RKO (cell line): ENCODE measurements at regions not wholly inside any gene's neighbourhood (a gene's known extent, or its start where the extent isn't known, plus 50 kb on each side); places are given as distances from the start of the nearest gene placed in this dataset.
"Not testable (repeated sequence)": the region's sequence is repeated elsewhere in the genome, so short reads cannot be mapped to it uniquely, and the experiment has no call there.

ENCODE experiments used
- DNase-seq: peaks from one replicate; pipeline ENCODE4 v3.0.0-alpha.2; 2016; ENCODE audit warnings: low spot score

DNA sequence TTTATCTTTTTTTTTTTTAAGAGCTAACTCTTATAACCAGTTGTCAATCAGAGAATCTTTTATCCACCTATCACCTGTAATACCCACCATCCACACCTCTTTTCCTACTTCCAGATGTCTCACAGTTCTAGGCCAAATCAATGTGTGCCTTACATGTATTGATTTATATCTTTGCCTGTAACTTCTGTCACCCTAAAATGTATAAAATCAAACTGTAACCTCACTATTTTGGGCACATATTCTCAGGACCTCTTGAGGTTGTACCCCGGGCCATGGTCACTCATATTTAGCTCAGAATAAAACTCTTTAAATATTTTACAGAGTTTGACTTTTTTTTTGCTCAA is 404.7 kb upstream of the RORB start:
- no peak for DNase-seq

DNA sequence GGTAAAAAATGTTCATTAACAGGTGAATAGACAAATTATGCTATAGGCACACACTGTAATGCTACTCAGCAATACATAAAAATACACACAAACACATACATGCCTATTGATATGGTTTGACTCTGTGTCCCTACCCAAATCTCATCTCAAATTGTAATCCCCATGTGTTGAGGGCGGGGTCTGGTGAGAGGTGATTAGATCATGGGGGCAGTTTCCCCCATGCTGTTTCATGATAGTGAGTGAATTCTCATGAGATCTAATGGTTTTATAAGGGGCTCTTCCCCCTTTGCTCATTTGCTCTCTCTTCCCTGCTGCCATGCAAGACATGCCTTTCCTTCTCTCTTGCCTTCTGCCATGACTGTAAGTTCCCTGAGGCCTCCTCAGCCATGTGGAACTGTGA is 403.1 kb upstream of the RORB start:
- not testable (repeated sequence) for DNase-seq

DNA sequence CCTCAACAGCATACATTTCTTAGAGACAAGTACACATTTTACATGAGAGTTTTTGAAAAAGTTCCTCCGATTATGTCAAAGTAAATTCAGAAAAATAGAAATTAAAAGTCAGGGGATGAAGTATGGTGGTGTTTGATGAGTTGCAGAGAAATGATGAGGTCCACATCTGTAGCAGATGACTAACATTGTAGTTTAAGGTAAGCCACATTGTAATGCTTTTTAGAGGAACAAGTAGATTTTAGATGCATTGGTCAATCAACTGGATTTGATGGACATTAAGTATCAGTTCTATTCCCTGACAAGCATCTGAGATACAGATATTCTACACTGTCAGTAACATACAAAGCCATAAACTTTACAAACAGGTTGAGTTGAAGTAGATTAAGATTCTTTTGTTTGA is 402.4 kb upstream of the RORB start:
- DNase-seq = no peak

DNA sequence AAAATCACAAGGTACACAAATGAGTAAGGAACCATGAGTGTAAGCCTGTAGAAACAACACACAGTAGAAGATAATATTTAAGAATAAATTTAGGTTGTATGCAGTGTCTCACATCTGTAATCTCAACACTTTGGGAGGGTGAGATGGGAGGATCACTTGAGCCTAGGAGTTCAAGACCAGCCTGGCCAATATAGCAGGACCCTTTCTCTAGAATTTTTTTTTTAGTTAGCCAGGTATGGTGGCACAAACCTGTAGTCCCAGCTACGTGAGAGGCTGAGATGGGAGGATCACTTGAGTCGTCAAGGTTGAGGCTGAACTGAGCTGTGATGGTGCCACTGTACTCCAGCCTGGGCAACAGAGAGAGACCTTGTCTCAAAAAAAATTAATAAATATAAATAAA is 401.2 kb upstream of the RORB start:
- DNase-seq = no peak

DNA sequence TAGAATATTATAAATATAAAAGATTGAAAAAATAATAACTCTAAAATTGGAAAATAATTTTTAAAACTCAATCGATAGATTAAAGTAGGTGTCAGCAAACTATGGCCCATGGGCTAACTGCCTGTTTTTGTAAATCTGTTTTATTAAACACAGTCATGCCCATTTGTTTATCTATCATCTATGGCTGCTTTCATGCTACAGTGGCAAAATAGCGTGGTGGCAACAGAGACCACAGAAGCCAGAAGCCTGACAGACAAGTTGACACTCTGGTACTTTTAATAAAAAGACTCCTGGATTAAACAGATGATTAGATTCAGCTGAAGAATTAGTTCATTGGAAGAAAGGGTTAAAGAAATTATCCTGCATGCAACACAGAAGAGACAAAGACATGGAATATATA is 400.7 kb upstream of the RORB start:
- no peak for DNase-seq

DNA sequence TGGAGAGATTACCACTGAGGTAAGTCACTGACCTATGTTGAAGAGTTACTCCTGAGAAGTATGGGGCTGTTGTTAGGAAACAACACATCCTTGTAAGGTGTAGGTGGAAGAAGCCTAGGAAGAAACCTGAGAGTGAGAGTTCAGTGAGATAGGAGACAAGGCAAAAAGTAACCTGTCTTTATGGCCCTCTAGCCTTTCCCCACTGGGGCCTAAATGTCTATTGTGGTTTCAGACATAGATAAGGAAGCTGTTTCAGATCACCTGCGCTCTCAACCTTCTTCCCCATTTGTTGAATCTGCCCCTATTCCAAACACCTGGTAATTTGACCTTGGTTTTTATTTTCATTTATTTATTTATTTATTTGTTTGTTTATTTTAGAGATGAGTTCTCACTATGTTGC is 397.1 kb upstream of the RORB start:
- DNase-seq = no peak

DNA sequence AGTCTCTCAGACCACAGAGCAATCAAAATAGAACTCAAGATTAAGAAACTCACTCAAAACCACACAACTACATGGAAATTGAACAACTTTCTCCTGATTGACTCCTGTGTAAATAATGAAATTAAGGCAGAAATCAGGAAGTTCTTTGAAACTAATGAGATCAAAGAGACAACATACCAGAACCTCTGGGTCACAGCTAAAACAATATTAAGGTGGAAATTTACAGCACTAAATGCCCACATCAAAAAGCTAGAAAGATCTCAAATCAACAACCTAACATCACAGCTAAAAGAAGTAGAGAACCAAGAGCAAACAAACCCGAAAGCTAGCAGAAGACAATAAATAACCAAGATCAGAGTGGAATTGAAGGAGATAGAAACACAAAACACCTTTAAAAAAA is 395.0 kb upstream of the RORB start:
- DNase-seq = not testable (repeated sequence)

DNA sequence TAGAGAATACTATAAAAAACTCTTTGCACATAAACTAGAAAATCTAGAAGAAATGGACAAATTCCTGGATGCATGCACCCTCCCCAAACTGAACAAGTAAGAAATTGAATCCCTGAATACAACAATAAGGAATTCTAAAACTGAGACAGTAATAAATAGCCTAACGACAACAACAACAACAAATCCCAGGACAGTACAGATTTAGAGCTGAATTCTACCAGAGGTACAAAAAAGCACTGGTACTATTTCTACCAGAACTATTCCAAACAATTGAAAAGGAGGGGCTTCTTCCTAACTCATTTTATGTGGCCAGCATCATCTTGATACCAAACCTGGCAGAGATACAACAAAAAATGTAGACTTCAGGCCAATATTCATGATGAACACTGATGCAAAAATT is 394.4 kb upstream of the RORB start:
- no peak for DNase-seq

DNA sequence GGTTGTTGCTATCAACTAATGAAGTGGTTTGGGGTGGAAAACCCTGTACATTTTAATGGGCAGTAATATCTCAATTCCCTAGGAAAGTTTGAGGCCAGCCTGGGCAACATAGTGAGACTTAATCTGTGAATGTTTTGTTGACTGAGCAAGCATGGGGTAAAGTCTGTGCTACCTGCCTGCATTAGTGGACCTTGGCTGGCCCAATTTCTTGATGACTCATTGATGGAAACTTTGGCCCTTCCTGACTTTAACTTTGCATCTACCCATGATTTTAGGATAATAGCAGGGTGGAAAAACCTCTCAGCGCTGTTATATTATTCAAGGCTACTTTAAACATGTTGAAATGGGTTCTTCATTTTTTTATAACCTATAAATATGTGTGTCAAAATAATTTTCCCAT is 389.4 kb upstream of the RORB start:
- no peak for DNase-seq

DNA sequence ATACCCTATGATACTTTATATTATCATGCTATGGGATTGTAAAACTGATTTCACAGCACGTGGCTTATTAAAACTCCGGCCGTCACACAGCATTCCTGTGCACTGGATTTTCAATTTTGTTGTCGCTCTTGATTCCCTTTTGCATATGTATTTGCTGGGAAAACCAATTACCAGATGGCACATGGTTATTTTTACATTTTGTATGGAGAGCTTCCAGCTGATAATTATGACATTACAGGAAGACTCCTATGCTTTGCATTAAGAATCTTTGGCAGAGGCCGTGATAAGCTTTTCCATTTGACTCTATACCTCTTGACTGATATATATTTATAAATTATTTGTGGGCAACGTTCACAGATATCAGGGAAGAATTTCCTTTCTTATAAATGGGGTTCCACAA is 381.2 kb upstream of the RORB start:
- DNase-seq = no peak

DNA sequence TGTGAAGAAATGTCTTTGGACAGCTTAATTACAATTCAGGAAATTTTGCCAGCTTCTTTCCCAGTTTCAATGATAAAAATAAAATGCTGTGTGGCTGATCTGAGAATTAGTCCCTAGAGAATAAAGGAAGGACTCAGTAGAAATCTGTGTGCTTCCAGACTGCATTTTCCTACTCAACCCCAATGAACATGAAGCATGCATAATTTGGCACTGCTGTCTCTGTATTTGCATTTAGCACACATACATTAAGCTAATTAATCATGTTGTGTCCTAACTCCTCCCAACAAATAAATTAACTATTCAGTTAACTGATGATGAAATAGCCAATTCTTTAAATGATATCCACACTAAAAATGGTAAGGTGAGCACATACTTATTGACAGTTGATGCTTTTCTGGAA is 380.0 kb upstream of the RORB start:
- no peak for DNase-seq

DNA sequence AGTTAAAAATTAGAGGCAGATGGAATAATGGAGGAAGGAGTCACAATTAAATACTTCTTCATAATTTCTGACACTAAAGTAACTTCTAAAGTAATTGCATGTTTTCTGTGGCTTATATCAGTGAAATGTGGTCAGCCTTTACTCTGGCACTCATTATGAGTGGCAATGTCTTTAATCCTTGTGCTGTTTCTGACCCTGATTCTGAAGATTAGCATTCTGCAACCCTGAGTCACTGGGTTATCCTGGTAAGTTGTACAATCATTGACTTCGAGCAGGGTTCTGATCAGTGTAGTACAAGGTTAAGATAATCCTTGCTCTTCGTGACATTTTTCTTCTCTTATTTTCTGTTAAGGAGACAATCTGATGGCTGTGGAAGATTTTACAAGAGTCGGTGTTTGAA is 379.4 kb upstream of the RORB start:
- no peak for DNase-seq

DNA sequence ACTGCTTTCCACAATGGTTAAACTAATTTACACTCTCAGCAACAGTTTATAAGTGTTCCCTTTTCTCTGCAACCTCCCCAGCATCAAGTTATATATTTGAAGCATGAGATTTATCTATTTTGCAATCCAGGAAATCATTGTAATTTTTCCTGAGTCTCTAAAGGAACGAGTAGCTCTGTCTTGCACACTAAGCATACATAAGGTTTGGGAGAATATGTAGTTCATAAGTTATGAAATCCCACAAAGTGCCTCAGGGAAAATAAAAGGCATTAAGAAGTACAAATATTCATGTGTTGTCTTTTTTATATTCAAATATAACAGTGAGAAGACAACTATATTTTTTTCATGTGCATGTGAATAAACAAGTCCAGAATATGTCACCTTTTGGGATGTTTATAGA is 377.1 kb upstream of the RORB start:
- no peak for DNase-seq

DNA sequence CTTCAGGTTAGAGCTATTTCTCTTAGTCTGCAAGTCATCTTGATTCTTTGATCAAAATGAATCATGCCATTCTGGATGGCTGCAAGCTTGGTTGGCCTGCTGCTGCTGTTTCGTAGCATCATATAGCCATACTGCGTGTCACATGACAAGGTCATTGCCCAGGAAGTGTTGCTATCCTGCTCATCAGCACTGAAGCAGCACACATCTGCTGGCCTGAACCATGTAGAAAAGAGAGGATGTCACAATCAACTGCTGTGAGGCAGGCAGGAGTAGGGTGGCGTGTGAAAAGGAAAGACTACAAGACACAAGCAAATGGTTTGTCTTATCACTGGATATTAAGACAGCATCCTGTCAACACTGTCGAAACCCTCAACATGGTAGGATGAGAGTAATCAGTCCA is 376.7 kb upstream of the RORB start:
- DNase-seq = no peak

DNA sequence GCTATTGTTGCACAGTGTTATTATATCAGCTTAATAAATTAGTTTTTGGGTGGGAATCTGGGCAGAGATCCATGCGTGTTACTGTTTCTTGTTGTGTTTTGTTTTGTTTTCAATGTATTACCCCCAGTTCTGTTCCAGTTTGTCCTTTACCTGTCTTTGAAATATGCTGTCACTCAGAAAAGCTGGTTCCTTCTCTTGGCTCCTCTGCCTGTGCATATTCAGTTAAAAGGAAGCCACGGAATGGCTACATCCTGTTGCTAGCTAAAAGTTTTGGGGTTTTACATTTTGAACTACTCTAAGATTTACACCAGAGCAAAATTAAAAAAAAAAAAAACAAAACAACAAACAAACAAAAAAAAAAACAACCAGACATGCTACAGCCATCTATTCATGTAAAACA is 374.9 kb upstream of the RORB start:
- DNase-seq = no peak

DNA sequence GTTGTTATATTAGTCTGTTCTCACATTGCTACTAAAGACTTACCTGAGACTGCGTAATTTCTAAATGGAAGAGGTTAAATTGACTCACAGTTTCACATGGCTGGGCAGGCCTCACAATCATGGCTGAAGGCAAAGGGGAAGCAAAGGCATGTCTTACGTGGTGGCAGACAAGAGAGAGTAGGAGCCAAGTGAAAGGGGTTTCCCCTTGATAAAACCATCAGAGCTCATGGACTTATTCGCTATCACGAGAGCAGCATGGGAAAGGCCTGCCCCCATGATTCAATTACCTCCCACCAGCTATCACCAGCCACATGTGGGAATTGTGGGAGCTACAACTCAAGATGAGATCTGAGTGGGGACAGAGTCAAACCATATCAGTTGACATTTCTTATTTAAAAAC is 374.5 kb upstream of the RORB start:
- no peak for DNase-seq

DNA sequence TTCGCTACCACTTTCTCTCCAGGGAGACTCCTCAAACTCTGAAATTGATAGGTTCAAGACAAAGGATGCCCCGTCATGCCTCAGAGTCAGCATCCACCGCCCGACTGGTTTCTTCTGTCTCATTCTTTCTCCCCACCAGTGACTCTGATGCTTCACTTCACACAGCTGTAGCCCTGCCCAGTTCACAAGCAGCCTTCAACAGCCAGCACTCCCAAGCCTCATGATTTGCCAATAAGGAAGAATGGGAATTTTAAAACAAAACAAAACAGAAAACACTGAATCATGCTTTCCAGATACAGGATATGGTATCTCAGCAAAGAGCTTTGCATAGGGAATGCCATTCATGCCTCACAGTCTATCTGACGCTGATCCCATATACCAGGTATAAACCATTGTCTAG is 371.2 kb upstream of the RORB start:
- DNase-seq = no peak

DNA sequence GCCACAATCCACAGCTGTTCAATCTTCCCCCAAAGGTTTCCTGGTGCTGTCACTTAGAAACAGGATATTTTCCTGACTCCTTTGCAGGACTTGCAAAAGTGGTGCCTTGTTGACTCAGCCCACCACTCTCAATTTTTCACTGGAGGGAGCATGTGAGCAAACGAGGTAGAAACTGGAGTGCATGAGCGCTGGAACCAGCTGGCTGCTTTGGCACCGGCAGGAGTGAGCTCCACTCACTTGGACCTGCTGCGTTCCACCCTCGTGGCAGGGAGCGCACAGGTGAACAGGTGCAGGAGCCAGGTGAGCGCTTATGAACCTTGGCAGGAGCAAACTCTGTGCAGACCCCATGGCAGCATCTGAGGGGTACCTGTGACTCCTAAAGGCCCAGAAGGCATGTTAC is 364.1 kb upstream of the RORB start:
- no peak for DNase-seq

DNA sequence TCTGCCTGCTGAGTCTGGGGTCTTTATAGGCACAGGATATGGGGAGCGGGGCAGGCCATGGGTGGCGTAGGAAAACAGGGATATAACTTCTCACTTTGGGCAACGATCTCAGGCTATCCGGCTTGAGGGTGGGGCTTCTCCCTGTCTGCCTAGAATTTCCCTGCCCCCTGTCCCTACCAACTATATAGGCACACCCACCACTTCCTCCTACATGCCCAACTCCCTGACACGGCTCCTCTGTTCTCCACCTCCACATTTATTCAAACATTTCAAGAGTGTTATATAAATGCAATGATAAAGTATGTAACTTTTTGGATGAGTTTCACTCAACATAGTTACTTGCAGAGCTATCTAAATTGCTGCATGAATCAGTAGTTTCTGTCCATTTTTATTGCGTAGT is 363.2 kb upstream of the RORB start:
- no peak for DNase-seq

DNA sequence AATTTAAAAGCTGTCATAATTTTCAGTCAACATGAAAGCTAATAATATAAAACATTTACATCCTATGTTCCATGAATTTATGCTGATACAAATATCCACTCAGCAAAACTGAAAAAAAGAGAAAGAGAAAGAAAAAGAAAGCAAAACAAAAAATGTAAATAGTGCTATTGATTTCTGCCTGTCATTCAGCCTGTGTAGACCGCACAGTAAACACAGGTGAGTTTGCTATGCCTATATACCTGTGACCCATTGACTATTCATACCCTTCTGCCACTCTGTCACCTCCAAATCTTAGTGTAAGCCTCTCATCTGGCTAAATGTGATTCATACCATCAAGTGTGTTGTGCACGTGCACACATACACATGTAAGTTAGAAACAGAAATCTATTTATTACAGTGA is 359.0 kb upstream of the RORB start:
- no peak for DNase-seq

DNA sequence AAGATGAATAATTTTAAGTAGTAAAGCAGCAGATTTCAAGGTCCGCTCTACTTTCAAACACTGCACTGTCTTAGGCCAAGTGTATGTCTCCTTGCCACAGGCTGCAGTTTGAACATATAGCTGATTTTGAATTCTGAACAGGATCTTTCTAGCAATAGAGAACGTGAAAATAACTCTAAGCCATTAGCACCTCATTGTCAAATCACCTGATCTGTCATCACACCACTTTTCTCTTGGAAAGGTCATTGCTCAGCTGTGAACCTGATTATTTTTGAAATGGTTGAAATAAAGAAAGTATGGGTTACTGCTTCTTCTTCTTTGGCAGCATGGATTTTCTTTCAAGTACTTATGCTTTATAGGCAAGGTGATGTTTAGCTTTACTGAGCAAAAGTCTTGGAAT is 357.0 kb upstream of the RORB start:
- DNase-seq = no peak

DNA sequence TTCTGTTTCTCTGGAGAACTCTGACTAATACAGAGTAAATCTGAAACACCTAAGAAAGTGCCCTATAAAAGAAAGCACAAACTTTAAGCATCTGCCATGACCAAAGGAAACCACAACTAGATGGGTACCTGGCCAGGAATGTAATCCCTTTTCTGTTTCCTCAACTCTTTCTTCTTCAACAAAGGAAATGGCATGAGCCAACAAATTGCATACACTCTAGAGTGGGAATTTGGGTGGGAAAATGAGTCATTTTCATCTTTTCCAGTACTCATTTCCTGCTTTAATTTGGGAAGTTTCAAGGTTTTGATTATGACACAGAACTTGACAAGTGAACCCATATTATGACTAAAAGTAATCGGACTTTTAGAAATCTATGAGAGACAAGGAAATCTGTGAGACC is 349.2 kb upstream of the RORB start:
- DNase-seq = no peak

DNA sequence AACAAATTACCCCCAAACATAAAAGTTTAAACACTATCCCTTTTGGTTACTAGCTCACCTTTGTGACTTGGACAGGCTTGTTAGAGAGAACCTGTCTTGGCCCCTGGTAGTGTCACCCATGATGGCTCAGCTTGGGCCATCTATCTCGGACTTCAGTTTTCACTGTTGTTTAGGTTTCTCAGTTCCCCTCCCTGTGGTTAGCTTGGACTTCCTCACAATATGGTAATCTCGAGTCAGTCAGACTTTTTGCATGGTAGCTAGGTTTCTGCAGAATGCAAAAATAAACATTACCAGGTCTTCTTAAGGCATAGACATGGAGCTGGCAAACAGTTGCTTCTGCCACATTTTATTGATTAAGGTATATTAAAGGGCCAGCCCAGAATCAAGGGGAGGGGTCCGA is 324.3 kb upstream of the RORB start:
- no peak for DNase-seq

DNA sequence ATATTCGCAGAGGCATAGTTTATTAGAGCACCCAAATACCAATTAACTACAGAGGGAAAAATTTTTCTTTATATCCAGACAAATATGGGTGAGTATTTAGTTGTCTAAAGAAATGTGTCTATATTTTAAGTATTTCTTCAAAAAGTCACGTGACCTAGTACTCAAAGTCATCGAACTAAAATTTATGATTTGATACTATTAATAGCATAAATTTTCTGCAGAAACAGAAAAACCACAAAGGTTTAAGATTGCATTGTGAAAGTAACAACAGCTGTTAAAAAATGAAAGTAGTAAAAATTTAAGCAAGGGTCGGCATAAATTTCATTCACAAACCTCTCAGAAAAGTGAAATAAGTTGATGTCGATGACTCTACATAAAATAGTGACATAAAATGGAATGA is 323.9 kb upstream of the RORB start:
- DNase-seq = no peak

DNA sequence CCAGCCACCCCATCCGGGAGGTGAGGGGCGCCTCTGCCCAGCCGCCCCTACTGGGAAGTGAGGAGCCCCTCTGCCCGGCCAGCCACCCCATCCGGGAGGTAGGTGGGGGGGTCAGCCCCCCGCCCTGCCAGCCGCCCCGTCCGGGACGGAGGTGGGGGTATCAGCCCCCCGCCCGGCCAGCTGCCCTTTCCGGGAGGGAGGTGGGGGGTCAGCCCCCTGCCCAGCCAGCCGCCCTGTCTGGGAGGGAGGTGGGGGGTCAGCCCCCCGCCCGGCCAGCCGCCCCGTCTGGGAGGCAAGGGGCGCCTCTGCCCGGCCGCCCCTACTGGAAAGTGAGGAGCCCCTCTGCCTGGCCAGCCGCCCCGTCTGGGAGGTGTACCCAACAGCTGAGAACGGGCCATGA is 299.4 kb upstream of the RORB start:
- DNase-seq = not testable (repeated sequence)

DNA sequence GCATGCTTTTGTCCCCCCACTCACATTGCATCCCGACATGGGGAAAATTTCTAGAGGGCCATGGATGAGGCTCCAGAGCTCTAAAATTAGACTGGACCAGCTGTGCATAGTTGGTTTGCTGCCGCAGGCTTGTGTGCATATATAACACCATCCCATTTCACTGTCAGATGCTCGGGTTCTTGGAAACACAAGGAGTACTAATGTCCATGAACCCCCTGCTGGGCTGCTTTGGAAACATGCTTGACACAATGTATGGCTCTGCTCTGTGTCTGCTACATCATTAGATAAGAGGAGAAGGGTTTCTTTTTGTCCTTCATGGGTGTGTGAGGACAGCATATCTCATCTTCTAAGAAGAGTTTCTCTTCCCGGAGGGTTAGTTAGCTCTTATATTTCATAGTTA is 292.1 kb upstream of the RORB start:
- DNase-seq = no peak
